ENCODE measurements at regions not wholly inside any gene's neighbourhood (a gene's known extent, or its start where the extent isn't known, plus 50 kb on each side); places are given as distances from the start of the nearest gene placed in this dataset.

- H3K27ac Mint-ChIP-seq = no peak overlapping the region
- intact Hi-C loops (cut with micrococcal nuclease) = no loop called here
- H3K9me3 Mint-ChIP-seq = peaks cover 2% of the 10 kb centered on the region
- no peaks in the 10 kb centered on the region for H3K4me1 Mint-ChIP-seq (ENCODE audit: low read depth)
- H3K36me3 Mint-ChIP-seq (ENCODE audit: low read depth) = no peaks in the 10 kb centered on the region
- no peak for DNase-seq (ENCODE audit: low spot score)
- H3K4me3 Mint-ChIP-seq = no peak overlapping the region
- H3K27me3 Mint-ChIP-seq (ENCODE audit: insufficient read depth) = no peaks in the 10 kb centered on the region
Measured at GRCh38 chr5:116685069-116685468, 110.4 kb upstream of the SEMA6A start.

DNA sequence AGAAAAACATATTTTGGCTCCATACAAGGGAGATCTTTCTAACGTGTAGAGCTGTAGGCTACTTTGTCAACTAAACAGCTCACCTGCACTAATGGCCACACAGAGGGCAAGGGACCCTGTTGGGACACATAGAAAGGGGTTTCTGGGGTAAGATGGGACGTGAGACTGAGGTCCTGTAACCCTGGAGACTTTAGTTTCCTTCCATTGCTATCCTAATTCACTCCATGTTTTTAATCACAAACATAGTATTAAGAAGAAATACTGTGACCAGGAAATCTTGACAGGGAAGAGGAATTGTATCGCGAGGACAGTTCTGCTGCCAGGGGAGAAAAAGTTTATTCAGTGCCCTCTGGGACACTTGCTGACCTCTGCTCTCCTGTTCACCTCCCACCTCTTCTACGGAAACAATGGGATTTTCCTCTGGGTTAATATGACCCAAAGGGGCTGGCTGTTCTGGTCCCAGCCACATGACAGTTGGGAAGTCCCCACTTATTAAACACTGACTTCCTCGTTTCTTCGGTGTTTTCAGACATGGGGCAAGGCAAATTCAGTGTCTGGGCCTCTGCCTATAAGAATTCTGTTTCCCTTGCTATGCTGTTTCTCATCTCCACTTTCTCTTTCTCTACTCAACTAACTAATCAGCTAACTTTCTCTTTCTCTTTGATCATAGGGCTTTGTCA lies 106.9 kb upstream of the SEMA6A start:
- Mint-ChIP-seq H3K4me1 (ENCODE audit: low read depth) (no peaks in the 10 kb centered on the region), H3K27me3 (ENCODE audit: insufficient read depth) (no peaks in the 10 kb centered on the region), H3K4me3 (no peak overlapping the region), H3K9me3 (peaks cover 4% of the 10 kb centered on the region), H3K36me3 (ENCODE audit: low read depth) (no peaks in the 10 kb centered on the region), H3K27ac (no peak overlapping the region)
- DNase-seq (ENCODE audit: low spot score) = no peak
- intact Hi-C loops (cut with micrococcal nuclease) = no loop called here

- DNase-seq (ENCODE audit: low spot score) = no peak
- H3K27me3 Mint-ChIP-seq (ENCODE audit: insufficient read depth) = no peaks in the 10 kb centered on the region
- H3K27ac Mint-ChIP-seq = no peak overlapping the region
- H3K9me3 Mint-ChIP-seq = peaks cover 4% of the 10 kb centered on the region
- H3K36me3 Mint-ChIP-seq (ENCODE audit: low read depth) = no peaks in the 10 kb centered on the region
- intact Hi-C loops (cut with micrococcal nuclease) = no loop called here
- H3K4me1 Mint-ChIP-seq (ENCODE audit: low read depth) = no peaks in the 10 kb centered on the region
- H3K4me3 Mint-ChIP-seq = no peak overlapping the region
Measured at GRCh38 chr5:116675626-116675910, 100.9 kb upstream of the SEMA6A start.

DNA sequence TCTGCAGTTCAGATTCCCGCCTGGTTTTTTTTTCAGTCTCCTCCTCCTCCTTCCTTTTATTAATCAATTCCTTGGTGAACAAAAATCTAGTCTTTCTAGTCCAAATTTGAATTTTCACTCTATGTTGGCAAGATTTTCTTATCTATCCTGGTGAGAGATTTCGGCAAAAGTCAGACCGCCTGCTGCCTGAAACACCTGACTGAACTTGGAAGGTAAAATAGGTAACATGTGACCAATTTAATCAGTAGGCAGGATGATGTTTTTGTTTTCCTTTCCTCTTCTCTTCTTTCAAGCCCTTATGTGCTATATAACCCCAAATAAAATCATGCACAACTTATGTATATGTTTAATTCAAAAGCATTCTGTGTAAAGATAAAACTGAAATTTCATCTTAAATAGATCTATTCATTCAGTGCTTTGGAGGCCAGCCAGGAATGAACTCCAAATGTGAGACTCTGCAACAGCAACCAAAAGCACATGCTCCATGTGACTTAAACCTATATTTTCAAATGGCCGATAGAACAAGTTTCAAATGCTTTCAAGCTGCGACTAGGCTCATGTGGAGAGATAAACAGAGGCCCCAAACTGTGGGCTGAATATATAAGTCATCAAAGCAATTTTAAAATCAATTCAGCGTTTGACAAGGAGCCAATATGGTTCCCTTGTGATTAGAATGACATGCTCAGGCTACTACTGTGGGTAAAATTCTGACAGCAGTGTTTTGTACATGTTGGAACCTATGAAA lies 100.4 kb upstream of the SEMA6A start:
- peaks cover 2% of the 10 kb centered on the region for H3K27me3 Mint-ChIP-seq (ENCODE audit: insufficient read depth)
- H3K9me3 Mint-ChIP-seq = peaks cover 2% of the 10 kb centered on the region
- H3K27ac Mint-ChIP-seq = no peak overlapping the region
- H3K36me3 Mint-ChIP-seq (ENCODE audit: low read depth) = no peaks in the 10 kb centered on the region
- no peaks in the 10 kb centered on the region for H3K4me1 Mint-ChIP-seq (ENCODE audit: low read depth)
- DNase-seq (ENCODE audit: low spot score) = no peak
- no peak overlapping the region for H3K4me3 Mint-ChIP-seq
- intact Hi-C loops (cut with micrococcal nuclease) = no loop called here

GRCh38 chr5:116673453-116673852 lies 98.8 kb upstream of the SEMA6A start:
- no peak overlapping the region for H3K27ac Mint-ChIP-seq
- H3K4me3 Mint-ChIP-seq = no peak overlapping the region
- H3K9me3 Mint-ChIP-seq = no peaks in the 10 kb centered on the region
- intact Hi-C loops (cut with micrococcal nuclease) = no loop called here
- no peaks in the 10 kb centered on the region for H3K36me3 Mint-ChIP-seq (ENCODE audit: low read depth)
- no peaks in the 10 kb centered on the region for H3K4me1 Mint-ChIP-seq (ENCODE audit: low read depth)
- H3K27me3 Mint-ChIP-seq (ENCODE audit: insufficient read depth) = peaks cover 2% of the 10 kb centered on the region
- DNase-seq (ENCODE audit: low spot score) = no peak

GRCh38 chr5:116672203-116672602 lies 97.6 kb upstream of the SEMA6A start:
- intact Hi-C loops (cut with micrococcal nuclease) = no loop called here
- Mint-ChIP-seq H3K36me3 (ENCODE audit: low read depth) (no peaks in the 10 kb centered on the region), H3K4me3 (no peak overlapping the region), H3K9me3 (no peaks in the 10 kb centered on the region), H3K27me3 (ENCODE audit: insufficient read depth) (peaks cover 2% of the 10 kb centered on the region), H3K4me1 (ENCODE audit: low read depth) (no peaks in the 10 kb centered on the region), H3K27ac (no peak overlapping the region)
- DNase-seq (ENCODE audit: low spot score) = no peak

DNA sequence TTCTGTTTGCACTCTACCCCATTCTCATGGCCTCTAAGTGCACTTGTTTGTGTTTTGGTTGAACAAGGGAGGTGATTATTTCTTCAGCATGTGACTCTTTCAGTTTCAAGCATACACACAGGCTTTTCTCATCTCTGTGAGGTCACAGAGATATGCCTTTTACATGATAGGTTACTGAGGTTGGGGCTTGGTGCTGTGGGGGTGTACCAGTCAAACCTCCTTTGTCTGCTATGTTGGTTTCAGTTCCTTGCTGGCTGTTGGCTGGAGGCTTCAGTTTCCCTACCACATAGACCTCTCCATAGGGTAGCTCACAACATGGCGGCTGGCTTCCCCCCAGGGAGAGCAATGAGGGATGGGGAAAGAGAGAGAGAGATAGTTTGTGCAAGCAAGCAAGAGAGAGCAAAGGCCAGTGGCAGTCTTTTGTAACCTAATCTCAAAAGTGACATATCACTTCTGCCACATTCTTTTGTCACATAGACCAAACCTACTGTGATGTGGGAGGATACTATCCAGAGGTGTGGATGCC lies 96.7 kb upstream of the SEMA6A start:
- Mint-ChIP-seq H3K36me3 (ENCODE audit: low read depth) (no peaks in the 10 kb centered on the region), H3K9me3 (no peaks in the 10 kb centered on the region), H3K4me3 (no peak overlapping the region), H3K4me1 (ENCODE audit: low read depth) (no peaks in the 10 kb centered on the region), H3K27ac (no peak overlapping the region), H3K27me3 (ENCODE audit: insufficient read depth) (peaks cover 2% of the 10 kb centered on the region)
- DNase-seq (ENCODE audit: low spot score) = no peak
- intact Hi-C loops (cut with micrococcal nuclease) = no loop called here

DNA sequence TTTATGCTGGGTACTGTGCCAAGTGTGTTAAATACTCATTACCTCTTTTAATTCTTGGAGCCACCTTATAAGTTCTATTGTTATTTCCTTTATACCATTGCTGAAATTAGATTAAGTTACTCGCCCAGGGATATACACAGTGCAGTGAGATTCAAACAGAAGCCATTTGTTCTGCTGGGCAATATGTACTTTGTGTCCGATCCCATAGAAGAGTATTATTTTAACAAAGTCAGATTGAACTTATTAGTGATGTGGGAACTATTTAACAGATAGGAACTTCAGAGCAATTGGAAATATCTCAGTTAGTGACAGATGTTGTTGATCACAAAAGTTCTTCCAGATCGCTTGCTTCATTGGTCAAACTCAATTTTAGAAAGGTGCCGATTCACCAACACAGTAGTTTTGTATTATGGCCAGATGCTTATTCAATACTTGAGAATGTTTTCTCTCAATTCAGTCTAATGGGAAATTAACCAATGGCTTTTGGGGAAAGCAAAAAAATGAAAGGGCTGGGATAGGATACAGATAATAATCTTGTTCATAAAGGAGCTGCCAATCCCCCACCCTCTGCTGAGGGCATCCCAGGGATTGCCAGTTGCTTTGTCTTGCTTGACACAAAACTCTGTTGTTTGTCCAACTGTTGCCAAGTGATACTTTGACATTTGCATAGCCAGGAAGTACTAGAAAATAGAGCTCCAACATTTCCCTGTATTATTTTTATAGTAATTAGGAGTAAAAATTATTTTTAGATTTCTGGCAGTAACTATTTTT lies 94.8 kb upstream of the SEMA6A start:
- no peaks in the 10 kb centered on the region for H3K36me3 Mint-ChIP-seq (ENCODE audit: low read depth)
- no peak for DNase-seq (ENCODE audit: low spot score)
- intact Hi-C loops (cut with micrococcal nuclease) = no loop called here

DNA sequence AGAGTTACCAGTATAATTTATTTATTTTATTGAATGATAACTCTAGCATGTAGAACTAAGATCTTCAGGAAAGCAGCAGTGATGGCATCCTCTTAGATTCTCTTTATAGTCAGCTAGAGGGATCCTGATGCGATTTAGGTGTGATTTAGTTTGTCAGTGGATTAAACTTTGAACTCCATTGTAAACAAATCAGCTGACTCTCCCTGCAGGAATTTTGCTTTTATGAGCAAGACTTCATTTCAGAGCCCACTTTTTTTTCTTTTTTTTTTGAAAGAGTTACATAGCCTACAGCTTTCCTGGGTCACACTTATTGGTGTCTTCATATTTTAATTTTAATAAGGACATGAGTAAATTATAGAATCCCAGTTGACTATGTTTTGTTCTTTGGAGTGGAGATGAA lies 93.8 kb upstream of the SEMA6A start:
- H3K4me3 Mint-ChIP-seq = no peak overlapping the region
- H3K4me1 Mint-ChIP-seq (ENCODE audit: low read depth) = no peaks in the 10 kb centered on the region
- H3K27ac Mint-ChIP-seq = no peak overlapping the region
- DNase-seq (ENCODE audit: low spot score) = no peak
- peaks cover 2% of the 10 kb centered on the region for H3K27me3 Mint-ChIP-seq (ENCODE audit: insufficient read depth)
- intact Hi-C loops (cut with micrococcal nuclease) = no loop called here
- H3K36me3 Mint-ChIP-seq (ENCODE audit: low read depth) = no peaks in the 10 kb centered on the region
- H3K9me3 Mint-ChIP-seq = no peaks in the 10 kb centered on the region

More for the DNA sequence above, 94.8 kb upstream of the SEMA6A start:
- no peaks in the 10 kb centered on the region for H3K9me3 Mint-ChIP-seq
- H3K4me3 Mint-ChIP-seq = no peak overlapping the region
- no peak overlapping the region for H3K27ac Mint-ChIP-seq
- H3K27me3 Mint-ChIP-seq (ENCODE audit: insufficient read depth) = peaks cover 2% of the 10 kb centered on the region
- no peaks in the 10 kb centered on the region for H3K4me1 Mint-ChIP-seq (ENCODE audit: low read depth)

DNA sequence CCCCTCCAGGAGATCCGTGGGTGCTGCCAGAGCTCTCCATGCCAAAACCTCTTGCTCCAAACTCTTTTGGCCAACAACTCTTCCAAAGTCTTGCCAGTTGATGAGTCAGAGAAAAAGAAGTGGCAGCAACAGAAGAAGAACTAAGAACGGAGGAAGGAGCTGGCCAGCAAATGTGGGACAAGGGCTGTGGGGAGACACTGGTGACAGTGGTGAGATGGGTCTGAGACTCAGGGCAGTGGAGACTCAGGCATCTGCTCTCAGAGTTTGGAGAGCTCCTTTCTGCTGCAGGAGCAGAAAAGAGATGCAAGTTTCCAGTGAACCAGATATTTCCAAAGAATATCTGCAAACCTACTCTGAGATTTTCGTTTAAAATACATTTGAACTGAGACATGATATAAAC lies 92.3 kb upstream of the SEMA6A start:
- Mint-ChIP-seq H3K4me3 (no peak overlapping the region), H3K27me3 (ENCODE audit: insufficient read depth) (peaks cover 2% of the 10 kb centered on the region)

DNA sequence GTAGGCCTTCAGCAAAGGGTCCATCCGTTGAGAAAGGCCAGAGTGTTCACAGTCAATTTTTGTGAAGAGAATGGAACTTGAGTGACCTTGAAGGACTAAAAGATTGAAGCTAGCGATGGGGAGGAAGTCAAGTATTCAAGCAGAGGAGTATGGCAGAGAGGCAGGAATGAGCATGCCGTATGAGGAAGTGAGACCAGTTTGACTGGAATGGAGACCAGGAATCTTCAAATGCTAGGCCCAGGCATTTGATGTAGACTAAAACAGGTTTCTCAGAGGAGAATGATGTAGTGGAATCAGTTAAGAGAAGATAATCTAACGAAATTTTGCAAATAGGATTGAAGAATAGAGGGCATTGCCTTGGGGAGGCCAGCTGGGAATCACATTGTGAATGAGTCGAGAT lies 90.4 kb upstream of the SEMA6A start:
- H3K4me3 Mint-ChIP-seq = no peak overlapping the region
- intact Hi-C loops (cut with micrococcal nuclease) = no loop called here
- DNase-seq (ENCODE audit: low spot score) = no peak
- no peak overlapping the region for H3K27ac Mint-ChIP-seq
- no peaks in the 10 kb centered on the region for H3K36me3 Mint-ChIP-seq (ENCODE audit: low read depth)
- no peaks in the 10 kb centered on the region for H3K4me1 Mint-ChIP-seq (ENCODE audit: low read depth)
- H3K27me3 Mint-ChIP-seq (ENCODE audit: insufficient read depth) = no peaks in the 10 kb centered on the region
- no peaks in the 10 kb centered on the region for H3K9me3 Mint-ChIP-seq

More for the DNA sequence above, 92.3 kb upstream of the SEMA6A start:
- no peaks in the 10 kb centered on the region for H3K4me1 Mint-ChIP-seq (ENCODE audit: low read depth)
- H3K36me3 Mint-ChIP-seq (ENCODE audit: low read depth) = no peaks in the 10 kb centered on the region
- H3K9me3 Mint-ChIP-seq = no peaks in the 10 kb centered on the region
- no peak for DNase-seq (ENCODE audit: low spot score)
- H3K27ac Mint-ChIP-seq = no peak overlapping the region
- intact Hi-C loops (cut with micrococcal nuclease) = no loop called here

DNA sequence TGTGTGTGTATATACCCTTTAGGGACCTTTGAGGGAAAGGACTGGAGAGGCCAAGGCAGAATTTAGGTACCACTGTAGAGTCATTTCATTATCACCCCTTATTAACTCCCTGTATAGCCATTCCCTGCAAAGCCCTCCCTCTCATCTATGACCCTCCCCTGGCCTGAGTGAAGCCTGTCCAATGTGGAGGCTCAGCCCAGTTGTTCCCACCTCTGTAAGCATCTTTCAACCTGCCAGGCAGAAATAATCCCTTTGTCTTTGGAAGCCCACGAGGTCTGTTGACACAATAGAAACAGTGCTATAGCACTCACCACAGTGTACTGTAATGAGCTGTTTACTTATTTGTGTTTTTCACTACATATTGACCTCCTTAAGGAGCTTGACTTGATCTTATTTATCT lies 88.5 kb upstream of the SEMA6A start:
- H3K36me3 Mint-ChIP-seq (ENCODE audit: low read depth) = no peaks in the 10 kb centered on the region
- intact Hi-C loops (cut with micrococcal nuclease) = no loop called here
- no peaks in the 10 kb centered on the region for H3K27me3 Mint-ChIP-seq (ENCODE audit: insufficient read depth)
- H3K4me1 Mint-ChIP-seq (ENCODE audit: low read depth) = no peaks in the 10 kb centered on the region
- no peak overlapping the region for H3K4me3 Mint-ChIP-seq
- H3K27ac Mint-ChIP-seq = no peak overlapping the region
- H3K9me3 Mint-ChIP-seq = no peaks in the 10 kb centered on the region
- DNase-seq (ENCODE audit: low spot score) = no peak

- Mint-ChIP-seq H3K27ac (no peak overlapping the region), H3K4me3 (no peak overlapping the region), H3K36me3 (ENCODE audit: low read depth) (no peaks in the 10 kb centered on the region), H3K27me3 (ENCODE audit: insufficient read depth) (peaks cover 2% of the 10 kb centered on the region), H3K9me3 (no peaks in the 10 kb centered on the region), H3K4me1 (ENCODE audit: low read depth) (no peaks in the 10 kb centered on the region)
- no peak for DNase-seq (ENCODE audit: low spot score)
- intact Hi-C loops (cut with micrococcal nuclease) = no loop called here
Measured at GRCh38 chr5:116661419-116661818, 86.8 kb upstream of the SEMA6A start.
